ENCODE measurements at regions not wholly inside any gene's neighbourhood (a gene's known extent, or its start where the extent isn't known, plus 50 kb on each side); places are given as distances from the start of the nearest gene placed in this dataset.

DNA sequence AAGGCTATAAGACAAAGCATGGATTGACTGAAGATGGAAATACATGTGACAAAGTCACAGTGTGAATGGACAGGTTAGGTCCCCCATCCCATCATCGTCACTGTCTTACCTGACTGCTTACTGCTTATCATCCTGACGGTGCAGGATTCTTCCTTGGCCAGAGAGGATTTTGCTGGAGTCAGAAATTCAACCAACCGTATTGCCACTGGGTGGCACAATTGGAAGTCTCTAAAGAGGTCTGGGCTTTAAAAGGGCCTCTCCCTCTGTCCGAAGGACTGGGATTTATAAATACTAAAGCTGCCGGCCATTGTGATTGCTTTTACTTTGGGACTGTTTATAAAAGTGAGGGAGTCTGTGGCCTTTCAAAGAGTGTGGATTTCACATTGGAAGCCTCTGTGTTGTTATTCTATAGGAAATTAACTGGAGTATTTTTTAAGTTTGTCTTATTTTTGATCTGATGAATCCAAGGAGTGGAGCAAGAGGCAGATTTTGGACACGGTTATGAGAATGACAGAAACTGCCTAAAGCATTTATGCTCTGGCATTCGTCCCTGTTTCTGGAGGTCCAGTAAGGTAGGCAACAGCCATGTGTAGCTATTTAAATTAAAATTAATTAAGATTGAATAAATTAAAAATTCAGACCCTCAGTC is 113.3 kb upstream of the CREB5 start:
- no peak overlapping the region for H3K4me3 ChIP-seq (ENCODE audit: low read depth, low read length)
- peak; percentile 55 for DNase-seq (ENCODE audit: low read depth)
- TF ChIP-seq, protein P1, sequence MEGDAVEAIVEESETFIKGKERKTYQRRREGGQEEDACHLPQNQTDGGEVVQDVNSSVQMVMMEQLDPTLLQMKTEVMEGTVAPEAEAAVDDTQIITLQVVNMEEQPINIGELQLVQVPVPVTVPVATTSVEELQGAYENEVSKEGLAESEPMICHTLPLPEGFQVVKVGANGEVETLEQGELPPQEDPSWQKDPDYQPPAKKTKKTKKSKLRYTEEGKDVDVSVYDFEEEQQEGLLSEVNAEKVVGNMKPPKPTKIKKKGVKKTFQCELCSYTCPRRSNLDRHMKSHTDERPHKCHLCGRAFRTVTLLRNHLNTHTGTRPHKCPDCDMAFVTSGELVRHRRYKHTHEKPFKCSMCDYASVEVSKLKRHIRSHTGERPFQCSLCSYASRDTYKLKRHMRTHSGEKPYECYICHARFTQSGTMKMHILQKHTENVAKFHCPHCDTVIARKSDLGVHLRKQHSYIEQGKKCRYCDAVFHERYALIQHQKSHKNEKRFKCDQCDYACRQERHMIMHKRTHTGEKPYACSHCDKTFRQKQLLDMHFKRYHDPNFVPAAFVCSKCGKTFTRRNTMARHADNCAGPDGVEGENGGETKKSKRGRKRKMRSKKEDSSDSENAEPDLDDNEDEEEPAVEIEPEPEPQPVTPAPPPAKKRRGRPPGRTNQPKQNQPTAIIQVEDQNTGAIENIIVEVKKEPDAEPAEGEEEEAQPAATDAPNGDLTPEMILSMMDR (IDR thresholded peaks at IDR 0.05; ENCODE audit: insufficient read depth, low read depth, low read length): peak; percentile 54

DNA sequence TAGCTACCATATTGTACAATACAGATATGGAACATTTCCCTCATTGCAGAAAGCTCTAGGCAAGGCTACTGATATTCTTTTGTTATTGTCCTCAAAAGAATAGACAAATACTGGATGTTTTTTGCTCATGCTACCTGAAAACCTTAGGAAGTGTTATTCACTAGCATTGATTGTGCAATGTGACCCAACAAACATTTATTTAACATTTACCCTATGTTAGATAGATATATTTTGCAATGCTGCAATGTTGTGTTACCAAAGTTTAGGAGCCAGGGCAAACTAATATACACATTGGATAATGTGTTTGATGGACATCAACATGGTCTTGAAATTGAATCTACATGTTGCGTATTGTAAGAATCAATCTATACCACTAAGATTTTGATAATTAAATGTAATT is 112.8 kb upstream of the CREB5 start:
- no peak for DNase-seq (ENCODE audit: low read depth)
- H3K4me3 ChIP-seq (ENCODE audit: low read depth, low read length): no peak overlapping the region
- TF ChIP-seq, protein P1 (IDR thresholded peaks at IDR 0.05; ENCODE audit: insufficient read depth, low read depth, low read length): no peak

DNA sequence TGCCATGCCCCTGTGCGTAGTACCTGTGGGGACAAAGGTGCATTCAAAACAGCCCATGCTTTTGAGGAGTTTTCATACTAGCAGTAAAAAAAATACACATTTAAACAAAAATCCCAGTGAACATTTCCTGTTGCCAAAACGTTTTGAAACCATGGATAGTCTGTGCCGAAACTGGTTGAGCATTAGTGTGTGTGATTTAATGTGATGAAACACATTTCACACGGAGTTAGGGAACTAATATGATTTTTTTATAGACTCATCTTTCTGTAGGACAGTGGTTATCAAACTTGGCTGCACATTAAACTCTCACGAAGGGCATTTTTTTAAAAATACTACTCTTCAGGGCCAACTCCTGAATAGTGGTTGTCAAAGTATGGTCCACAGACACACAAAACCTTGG is 111.8 kb upstream of the CREB5 start:
- TF ChIP-seq, protein P1 (IDR thresholded peaks at IDR 0.05; ENCODE audit: insufficient read depth, low read depth, low read length): no peak

DNA sequence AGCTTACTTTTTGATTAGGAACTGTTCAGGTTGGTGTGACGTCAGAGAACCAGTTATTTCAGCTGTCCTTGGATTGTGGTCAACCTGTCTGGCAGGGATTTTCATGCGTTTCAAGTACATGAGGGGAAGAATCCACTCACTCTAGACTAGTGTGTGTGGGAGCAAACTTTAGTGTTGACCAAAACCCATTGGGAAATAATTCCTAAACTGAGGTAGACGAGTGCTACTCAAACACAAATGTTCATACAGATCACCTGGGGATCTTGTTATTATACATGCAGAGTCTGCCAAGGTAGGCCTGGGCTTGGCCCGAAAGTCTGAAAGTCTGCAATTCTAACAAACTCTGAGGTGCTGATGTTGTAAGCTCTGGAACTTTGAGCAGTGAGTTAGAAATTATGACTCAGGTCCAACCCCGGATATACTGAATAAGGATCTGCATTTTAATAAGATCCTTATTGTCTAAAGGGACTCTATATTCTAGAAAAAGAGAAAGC is 111.1 kb upstream of the CREB5 start:
- DNase-seq (ENCODE audit: low read depth): no peak
- H3K4me3 ChIP-seq (ENCODE audit: low read depth, low read length): no peak overlapping the region
- TF ChIP-seq, protein P1 (IDR thresholded peaks at IDR 0.05; ENCODE audit: insufficient read depth, low read depth, low read length): no peak

More for the DNA sequence above, 111.8 kb upstream of the CREB5 start:
- H3K4me3 ChIP-seq (ENCODE audit: low read depth, low read length): no peak overlapping the region
- no peak for DNase-seq (ENCODE audit: low read depth)

DNA sequence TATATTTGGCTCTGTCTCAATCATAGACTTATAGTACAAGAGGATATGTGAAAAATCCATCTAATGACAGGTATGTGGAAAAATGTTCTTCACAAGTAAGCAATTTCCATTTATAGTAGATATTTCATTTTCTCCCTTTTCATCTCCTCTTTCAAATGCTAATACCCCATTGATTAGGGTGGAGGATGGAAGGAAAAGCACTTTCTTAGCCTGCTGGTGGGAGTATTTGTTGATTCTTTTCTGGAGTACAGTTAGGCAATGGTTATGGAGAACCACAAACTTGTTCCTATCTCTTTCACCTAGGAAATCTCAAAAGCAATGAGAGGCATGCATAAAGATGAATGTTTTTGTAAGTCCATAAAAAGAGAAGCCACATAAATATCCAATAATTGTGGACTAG is 108.0 kb upstream of the CREB5 start:
- DNase-seq (ENCODE audit: low read depth): no peak
- H3K4me3 ChIP-seq (ENCODE audit: low read depth, low read length): no peak overlapping the region
- TF ChIP-seq, protein P1 (IDR thresholded peaks at IDR 0.05; ENCODE audit: insufficient read depth, low read depth, low read length): no peak

DNA sequence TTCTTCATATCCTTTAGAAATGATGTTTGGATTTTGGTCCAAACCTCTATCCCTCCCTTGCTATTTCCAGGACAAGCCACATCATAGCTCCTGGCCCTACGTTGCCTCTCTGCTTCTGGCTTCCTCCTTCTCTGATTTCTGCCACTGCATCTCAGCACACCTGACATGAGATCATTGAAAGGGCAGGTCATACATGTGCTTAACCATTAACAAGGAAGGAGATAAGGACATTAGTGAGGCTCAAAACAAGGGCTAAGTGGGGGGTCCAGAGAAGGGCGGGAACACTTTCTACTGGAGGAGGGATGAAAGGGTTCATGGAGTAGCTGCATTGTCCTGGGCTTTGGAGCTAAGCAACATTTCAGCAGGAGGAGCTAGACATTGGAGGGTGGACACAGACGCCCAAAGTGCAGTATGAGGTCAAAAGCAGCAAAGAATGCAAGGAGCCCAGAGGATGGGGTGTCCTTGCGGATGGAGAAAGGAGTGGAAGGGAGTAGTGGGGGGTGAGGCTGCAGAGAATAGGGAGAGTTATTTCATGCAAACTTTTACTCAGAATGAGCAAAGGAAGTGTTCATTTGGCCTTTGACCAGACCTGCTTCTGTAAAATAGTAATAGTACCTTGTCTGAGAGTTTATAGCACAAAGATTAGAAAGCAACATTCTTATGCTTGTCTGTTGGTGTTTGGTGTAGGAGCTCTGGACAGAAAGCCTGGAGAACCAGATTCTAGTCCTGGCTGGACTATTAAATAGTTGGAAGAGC is 102.4 kb upstream of the CREB5 start:
- TF ChIP-seq, protein P1 (IDR thresholded peaks at IDR 0.05; ENCODE audit: insufficient read depth, low read depth, low read length): no peak
- H3K4me3 ChIP-seq (ENCODE audit: low read depth, low read length): no peak overlapping the region
- no peak for DNase-seq (ENCODE audit: low read depth)
